Vagina (tissue), 2 donors: ENCODE measurements at regions not wholly inside any gene's neighbourhood (a gene's known extent, or its start where the extent isn't known, plus 50 kb on each side); places are given as distances from the start of the nearest gene placed in this dataset.

Experiments used
- CTCF ChIP-seq, 3 experiments: fragments of 450-650 bp in 2 of 3; fragments of 200-600 bp in 1 of 3; sonication (generic) in 1 of 3; IDR thresholded peaks; one replicate each; pipeline ENCODE4 v1.5.1; 2017 to 2019; ENCODE audit warnings: antibody characterized with exemption in 3 of 3, mild to moderate bottlenecking in 2 of 3, moderate library complexity in 2 of 3
- POLR2AphosphoS5 ChIP-seq, 2 donors: sonication (generic); formaldehyde crosslinking; IDR thresholded peaks; one replicate each; pipeline ENCODE4 v1.9.0; 2017; ENCODE audit warnings: antibody characterized with exemption in 2 of 2, mild to moderate bottlenecking in 2 of 2, low read depth in 1 of 2; ENCODE audit not compliant: insufficient read depth in 1 of 2

DNA sequence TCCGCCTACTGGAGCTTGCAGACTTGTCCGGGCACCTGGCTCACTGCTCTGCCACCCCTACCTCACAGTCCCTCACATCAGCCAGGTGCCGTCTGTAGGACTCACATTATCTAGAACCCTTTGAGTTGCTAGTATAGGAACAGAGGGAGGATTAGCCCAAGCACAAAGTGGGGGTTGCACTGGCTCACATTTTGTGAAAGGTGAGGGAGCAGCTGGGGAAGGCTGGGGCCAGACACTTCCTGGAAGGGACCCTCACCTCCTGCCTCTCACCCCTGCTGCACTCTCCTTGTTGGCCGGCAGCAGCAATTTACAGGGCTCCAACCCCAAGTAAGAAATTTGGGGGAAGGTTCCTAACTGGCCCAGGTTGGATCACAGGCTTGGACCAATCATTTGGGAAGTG is 1031.6 kb downstream of the BCL11B start:
- TF ChIP-seq POLR2AphosphoS5 (IDR thresholded peaks at IDR 0.05; ENCODE audit: insufficient read depth in 1 of 2, low read depth in 1 of 2), result no peak
- TF ChIP-seq CTCF (IDR thresholded peaks at IDR 0.05), result no peak
